Panc1 (cell line): ENCODE measurements at regions not wholly inside any gene's neighbourhood (a gene's known extent, or its start where the extent isn't known, plus 50 kb on each side); places are given as distances from the start of the nearest gene placed in this dataset.

Source experiments
- ATAC-seq: fragments of 200-7000 bp; cut with Tn5 transposase; 2 replicates; pipeline ENCODE4 v1.9.1; 2020; ENCODE audit warnings: mild to moderate bottlenecking, moderate library complexity
- BruUV-seq: library from RNA; stranded (reverse); fragments of 400-500 nt; replicated peaks from 2 replicates; lab custom pipeline; 2021; lab: Mats Ljungman, UMichigan
- CTCF ChIA-PET: fragments of 300-600 bp; sonication (Branson Sonifier 250); formaldehyde crosslinking; loops from one replicate; lab custom pipeline; 2022; ENCODE audit warnings: antibody characterized with exemption; lab: Charles Lee
- POLR2A ChIA-PET: fragments of 300-600 bp; sonication (Branson Sonifier 250); formaldehyde crosslinking; loops from one replicate; lab custom pipeline; 2022; ENCODE audit warnings: antibody characterized with exemption; lab: Charles Lee
- DNase-seq: peaks from one replicate; pipeline ENCODE4 v3.0.0-alpha.2; 2010; ENCODE audit warnings: low read depth, low spot score
- H3K27ac ChIP-seq: 2 replicates; pipeline ENCODE4 v1.5.1; 2011; ENCODE audit warnings: mild to moderate bottlenecking, low read length, inconsistent platforms
- H3K27me3 ChIP-seq: fragments of 200-500 bp; sonication (Bioruptor generic); 2 replicates; pipeline ENCODE4 v1.6.0; 2014; ENCODE audit warnings: low read length, inconsistent platforms; ENCODE audit not compliant: control insufficient read depth, insufficient read depth
- H3K36me3 ChIP-seq: fragments of 200-500 bp; sonication (Bioruptor generic); 2 replicates; pipeline ENCODE4 v1.5.1; 2014; ENCODE audit warnings: inconsistent platforms, mild to moderate bottlenecking, low read length, moderate library complexity; ENCODE audit not compliant: control insufficient read depth, insufficient read depth
- H3K4me1 ChIP-seq: 2 replicates; pipeline ENCODE4 v1.5.1; 2011; ENCODE audit warnings: inconsistent platforms, mild to moderate bottlenecking, low read length, moderate library complexity; ENCODE audit not compliant: control insufficient read depth, insufficient read depth
- H3K4me3 ChIP-seq, 2 experiments: 2 replicates each; pipeline ENCODE4 v1.5.1; 2011 to 2012; ENCODE audit warnings: low read depth in 2 of 2, low read length in 2 of 2, mild to moderate bottlenecking in 2 of 2, inconsistent platforms in 1 of 2, moderate library complexity in 1 of 2
- H3K9me3 ChIP-seq: fragments of 200-500 bp; sonication (Bioruptor generic); 2 replicates; pipeline ENCODE4 v1.5.1; 2014; ENCODE audit warnings: low read depth, mild to moderate bottlenecking, inconsistent platforms, low read length, moderate library complexity; ENCODE audit not compliant: control insufficient read depth, insufficient read depth
- POLR2AphosphoS5 ChIP-seq: IDR thresholded peaks from 2 replicates; pipeline ENCODE4 v1.6.1; 2012; ENCODE audit warnings: mild to moderate bottlenecking, low read depth, low read length, moderate library complexity
- SIN3A ChIP-seq: IDR thresholded peaks from 2 replicates; pipeline ENCODE4 v1.6.1; 2012; ENCODE audit warnings: low read depth, mild to moderate bottlenecking, low read length, moderate library complexity, borderline replicate concordance; ENCODE audit not compliant: insufficient read depth
- TCF7L2 ChIP-seq: IDR thresholded peaks from 2 replicates; pipeline ENCODE4 v1.6.1; 2011; ENCODE audit warnings: mild to moderate bottlenecking, low read depth, low read length, inconsistent platforms
- in situ Hi-C: cut with HindIII; loops from 2 replicates; pipeline ENCODE4 v1.10.0; 2016; ENCODE audit warnings: low sequenced_read_pairs, low pct_unique_long_range_greater_than_20kb
- intact Hi-C: fragments of 100-400 bp; cut with micrococcal nuclease; formaldehyde crosslinking; loops from one replicate; pipeline ENCODE4 v1.10.0; 2022; ENCODE audit not compliant: unreplicated experiment
- TF ChIP-seq, protein P1 (sequence below), 2 experiments: IDR thresholded peaks; 2 replicates each; pipeline ENCODE4 v1.6.1; 2011 to 2012; ENCODE audit warnings: low read depth in 2 of 2, control low read depth in 1 of 2, low read length in 1 of 2, mild to moderate bottlenecking in 1 of 2, moderate library complexity in 1 of 2; ENCODE audit not compliant: insufficient read depth in 1 of 2
- TF ChIP-seq, protein P2 (sequence below): fragments of 450-650 bp; IDR thresholded peaks from 2 replicates; pipeline ENCODE4 v1.5.1; 2017; ENCODE audit warnings: mild to moderate bottlenecking

DNA sequence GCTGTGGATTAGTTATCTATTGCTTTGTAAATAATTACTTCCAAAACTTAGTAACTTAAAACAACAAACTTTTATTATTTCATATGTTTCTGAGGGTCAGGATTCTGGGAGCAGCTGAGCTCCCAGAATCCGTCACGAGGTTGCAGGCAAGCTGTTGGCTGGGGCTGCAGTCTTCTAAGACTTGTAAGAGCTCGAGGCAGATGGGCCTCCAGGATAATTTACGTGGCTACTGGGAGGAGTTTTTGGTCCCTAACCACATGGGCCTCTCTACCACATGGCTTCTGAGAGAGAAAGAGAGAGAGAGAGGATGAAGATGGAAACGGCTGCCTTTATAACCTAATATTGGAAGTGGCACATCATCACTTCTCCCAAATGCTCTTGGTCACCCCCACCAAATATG lies 64.9 kb upstream of the SULF2 start:
- ChIA-PET CTCF (no interaction called here), POLR2A (no interaction called here)
- Histone ChIP-seq H3K27me3 (no peaks in the 10 kb centered on the region), H3K9me3 (no peaks in the 10 kb centered on the region), H3K4me3 (no peak overlapping the region), H3K36me3 (no peaks in the 10 kb centered on the region), H3K27ac (no peak overlapping the region), H3K4me1 (no peaks in the 10 kb centered on the region)
- no TSS peak for BruUV-seq
- in situ Hi-C loops = no loop called here
- DNase-seq = no peak
- intact Hi-C loops = no loop called here
- TF ChIP-seq, protein P1, sequence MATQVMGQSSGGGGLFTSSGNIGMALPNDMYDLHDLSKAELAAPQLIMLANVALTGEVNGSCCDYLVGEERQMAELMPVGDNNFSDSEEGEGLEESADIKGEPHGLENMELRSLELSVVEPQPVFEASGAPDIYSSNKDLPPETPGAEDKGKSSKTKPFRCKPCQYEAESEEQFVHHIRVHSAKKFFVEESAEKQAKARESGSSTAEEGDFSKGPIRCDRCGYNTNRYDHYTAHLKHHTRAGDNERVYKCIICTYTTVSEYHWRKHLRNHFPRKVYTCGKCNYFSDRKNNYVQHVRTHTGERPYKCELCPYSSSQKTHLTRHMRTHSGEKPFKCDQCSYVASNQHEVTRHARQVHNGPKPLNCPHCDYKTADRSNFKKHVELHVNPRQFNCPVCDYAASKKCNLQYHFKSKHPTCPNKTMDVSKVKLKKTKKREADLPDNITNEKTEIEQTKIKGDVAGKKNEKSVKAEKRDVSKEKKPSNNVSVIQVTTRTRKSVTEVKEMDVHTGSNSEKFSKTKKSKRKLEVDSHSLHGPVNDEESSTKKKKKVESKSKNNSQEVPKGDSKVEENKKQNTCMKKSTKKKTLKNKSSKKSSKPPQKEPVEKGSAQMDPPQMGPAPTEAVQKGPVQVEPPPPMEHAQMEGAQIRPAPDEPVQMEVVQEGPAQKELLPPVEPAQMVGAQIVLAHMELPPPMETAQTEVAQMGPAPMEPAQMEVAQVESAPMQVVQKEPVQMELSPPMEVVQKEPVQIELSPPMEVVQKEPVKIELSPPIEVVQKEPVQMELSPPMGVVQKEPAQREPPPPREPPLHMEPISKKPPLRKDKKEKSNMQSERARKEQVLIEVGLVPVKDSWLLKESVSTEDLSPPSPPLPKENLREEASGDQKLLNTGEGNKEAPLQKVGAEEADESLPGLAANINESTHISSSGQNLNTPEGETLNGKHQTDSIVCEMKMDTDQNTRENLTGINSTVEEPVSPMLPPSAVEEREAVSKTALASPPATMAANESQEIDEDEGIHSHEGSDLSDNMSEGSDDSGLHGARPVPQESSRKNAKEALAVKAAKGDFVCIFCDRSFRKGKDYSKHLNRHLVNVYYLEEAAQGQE (IDR thresholded peaks at IDR 0.05; ENCODE audit: insufficient read depth in 1 of 2, low read depth in 2 of 2, low read length in 1 of 2) = no peak
- no peak for TF ChIP-seq SIN3A
- TF ChIP-seq POLR2AphosphoS5 = no peak
- TF ChIP-seq TCF7L2 = no peak
- TF ChIP-seq, protein P2, sequence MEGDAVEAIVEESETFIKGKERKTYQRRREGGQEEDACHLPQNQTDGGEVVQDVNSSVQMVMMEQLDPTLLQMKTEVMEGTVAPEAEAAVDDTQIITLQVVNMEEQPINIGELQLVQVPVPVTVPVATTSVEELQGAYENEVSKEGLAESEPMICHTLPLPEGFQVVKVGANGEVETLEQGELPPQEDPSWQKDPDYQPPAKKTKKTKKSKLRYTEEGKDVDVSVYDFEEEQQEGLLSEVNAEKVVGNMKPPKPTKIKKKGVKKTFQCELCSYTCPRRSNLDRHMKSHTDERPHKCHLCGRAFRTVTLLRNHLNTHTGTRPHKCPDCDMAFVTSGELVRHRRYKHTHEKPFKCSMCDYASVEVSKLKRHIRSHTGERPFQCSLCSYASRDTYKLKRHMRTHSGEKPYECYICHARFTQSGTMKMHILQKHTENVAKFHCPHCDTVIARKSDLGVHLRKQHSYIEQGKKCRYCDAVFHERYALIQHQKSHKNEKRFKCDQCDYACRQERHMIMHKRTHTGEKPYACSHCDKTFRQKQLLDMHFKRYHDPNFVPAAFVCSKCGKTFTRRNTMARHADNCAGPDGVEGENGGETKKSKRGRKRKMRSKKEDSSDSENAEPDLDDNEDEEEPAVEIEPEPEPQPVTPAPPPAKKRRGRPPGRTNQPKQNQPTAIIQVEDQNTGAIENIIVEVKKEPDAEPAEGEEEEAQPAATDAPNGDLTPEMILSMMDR = no peak
- no peak for ATAC-seq

DNA sequence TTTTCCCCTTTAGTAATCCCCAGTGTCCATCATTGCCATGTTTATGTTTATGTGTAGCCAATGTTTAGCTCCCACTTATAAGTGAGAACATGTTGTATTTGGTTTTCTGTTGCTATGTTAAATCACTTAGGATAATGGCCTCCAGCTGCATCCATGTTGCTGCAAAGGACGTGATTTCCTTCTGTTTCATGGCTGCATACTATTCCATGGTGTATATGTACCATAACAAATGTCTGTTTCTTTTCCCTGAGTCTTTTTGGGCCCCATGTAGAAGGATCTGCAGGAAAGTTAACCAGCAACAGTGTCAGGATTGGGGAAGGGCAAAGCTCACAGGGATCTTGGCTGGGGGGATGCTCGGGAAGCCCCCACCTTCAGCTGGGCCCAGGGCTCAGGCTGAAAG lies 64.3 kb upstream of the SULF2 start:
- no peaks in the 10 kb centered on the region for H3K36me3 ChIP-seq
- DNase-seq (no peak), ATAC-seq (no peak)
- H3K9me3 ChIP-seq = no peaks in the 10 kb centered on the region
- no TSS peak for BruUV-seq
- no peaks in the 10 kb centered on the region for H3K4me1 ChIP-seq
- H3K4me3 ChIP-seq = no peak overlapping the region
- in situ Hi-C loops (no loop called here), intact Hi-C loops (no loop called here)
- POLR2A ChIA-PET = no interaction called here
- TF ChIP-seq SIN3A = no peak
- TF ChIP-seq, protein P2 = no peak
- TF ChIP-seq TCF7L2 = no peak
- TF ChIP-seq, protein P1 (IDR thresholded peaks at IDR 0.05; ENCODE audit: insufficient read depth in 1 of 2, low read depth in 2 of 2, low read length in 1 of 2) = no peak
- no peak for TF ChIP-seq POLR2AphosphoS5
- no peak overlapping the region for H3K27ac ChIP-seq
- CTCF ChIA-PET = no interaction called here
- H3K27me3 ChIP-seq = no peaks in the 10 kb centered on the region
